ENCODE measurements at regions not wholly inside any gene's neighbourhood (a gene's known extent, or its start where the extent isn't known, plus 50 kb on each side); places are given as distances from the start of the nearest gene placed in this dataset.

DNA sequence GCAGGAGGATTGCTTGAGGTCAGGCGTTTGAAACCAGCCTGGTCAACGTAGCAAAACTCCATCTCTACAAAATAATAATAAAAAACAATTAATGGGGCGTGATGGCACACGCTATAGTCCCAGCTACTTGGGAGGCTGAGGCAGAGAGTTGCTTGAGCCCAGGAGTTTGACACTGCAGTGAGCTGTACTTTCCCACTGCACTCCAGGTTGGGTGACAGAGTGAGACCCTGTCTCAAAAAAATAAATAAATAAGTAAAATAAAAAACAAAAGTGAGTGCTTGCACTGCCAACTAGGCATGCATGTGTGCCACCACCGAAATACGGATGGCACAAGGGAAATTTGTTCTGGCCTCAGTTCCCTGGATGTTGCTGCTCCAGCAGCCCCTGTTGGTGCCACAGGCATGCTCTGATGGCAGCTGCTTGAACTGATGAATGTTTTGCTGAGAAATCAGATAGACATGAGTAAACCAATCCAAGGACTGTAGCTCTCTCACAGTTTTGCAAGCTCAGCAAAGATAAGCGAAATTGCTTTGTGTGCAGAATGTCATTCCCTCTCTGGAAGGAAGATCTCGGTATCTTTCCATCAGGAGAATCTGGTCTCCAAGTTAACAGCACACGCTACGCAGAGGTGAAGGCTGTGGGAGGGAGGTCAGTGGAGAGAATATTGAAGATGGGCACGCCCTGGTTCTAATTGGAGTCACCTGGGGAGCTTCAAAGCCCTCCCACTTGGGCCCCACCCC is 188.0 kb upstream of the SLC24A3 start:
- no peaks in the 10 kb centered on the region for H3K27me3 ChIP-seq (ENCODE audit: control insufficient read depth, extremely low read depth, insufficient read depth, low read length)
- no peak overlapping the region for H3K9ac ChIP-seq (ENCODE audit: control insufficient read depth, extremely low read depth, insufficient read depth, low read length)
- no peaks in the 10 kb centered on the region for H3K36me3 ChIP-seq (ENCODE audit: control insufficient read depth in 2 of 2, extremely low read depth in 1 of 2, insufficient read depth in 2 of 2, low read length in 2 of 2)
- H3K4me2 ChIP-seq (ENCODE audit: control insufficient read depth, extremely low read depth, insufficient read depth, low read depth, low read length): peak overlapping the region; percentile 27
- no peak overlapping the region for H2AFZ ChIP-seq (ENCODE audit: control insufficient read depth, low read length)
- no peak for TF ChIP-seq EZH2 (IDR thresholded peaks at IDR 0.05; ENCODE audit: low read length)
- TF ChIP-seq, protein P1, sequence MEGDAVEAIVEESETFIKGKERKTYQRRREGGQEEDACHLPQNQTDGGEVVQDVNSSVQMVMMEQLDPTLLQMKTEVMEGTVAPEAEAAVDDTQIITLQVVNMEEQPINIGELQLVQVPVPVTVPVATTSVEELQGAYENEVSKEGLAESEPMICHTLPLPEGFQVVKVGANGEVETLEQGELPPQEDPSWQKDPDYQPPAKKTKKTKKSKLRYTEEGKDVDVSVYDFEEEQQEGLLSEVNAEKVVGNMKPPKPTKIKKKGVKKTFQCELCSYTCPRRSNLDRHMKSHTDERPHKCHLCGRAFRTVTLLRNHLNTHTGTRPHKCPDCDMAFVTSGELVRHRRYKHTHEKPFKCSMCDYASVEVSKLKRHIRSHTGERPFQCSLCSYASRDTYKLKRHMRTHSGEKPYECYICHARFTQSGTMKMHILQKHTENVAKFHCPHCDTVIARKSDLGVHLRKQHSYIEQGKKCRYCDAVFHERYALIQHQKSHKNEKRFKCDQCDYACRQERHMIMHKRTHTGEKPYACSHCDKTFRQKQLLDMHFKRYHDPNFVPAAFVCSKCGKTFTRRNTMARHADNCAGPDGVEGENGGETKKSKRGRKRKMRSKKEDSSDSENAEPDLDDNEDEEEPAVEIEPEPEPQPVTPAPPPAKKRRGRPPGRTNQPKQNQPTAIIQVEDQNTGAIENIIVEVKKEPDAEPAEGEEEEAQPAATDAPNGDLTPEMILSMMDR (optimal IDR thresholded peaks at IDR 0.05 in 1 of 3, IDR thresholded peaks at IDR 0.05 in 1 of 3, conservative IDR thresholded peaks at IDR 0.05 in 1 of 3; ENCODE audit: extremely low read depth in 1 of 3, insufficient read depth in 2 of 3, low read length in 3 of 3): no peak
- H4K20me1 ChIP-seq (ENCODE audit: control insufficient read depth, extremely low read depth, insufficient read depth, low read length): no peaks in the 10 kb centered on the region
- no peak overlapping the region for H3K27ac ChIP-seq (ENCODE audit: control insufficient read depth, insufficient read depth, low read length)
- no peaks in the 10 kb centered on the region for H3K9me3 ChIP-seq (ENCODE audit: control insufficient read depth, low read depth, low read length)
- FAIRE-seq (no peak), DNase-seq (ENCODE audit: low read depth, low spot score) (no peak)
- no peaks in the 10 kb centered on the region for H3K9me1 ChIP-seq (ENCODE audit: control insufficient read depth, extremely low read depth, insufficient read depth, low read length)
- dilution Hi-C loops (cut with MboI; ENCODE audit: extremely low pct_ligation_motif_present, low sequenced_read_pairs): no loop called here
- no peaks in the 10 kb centered on the region for H3K79me2 ChIP-seq (ENCODE audit: control insufficient read depth, insufficient read depth, low read length)
- no peak overlapping the region for H3K4me3 ChIP-seq (ENCODE audit: control insufficient read depth in 2 of 3, extremely low read depth in 1 of 3, insufficient read depth in 2 of 3, low read depth in 1 of 3, low read length in 3 of 3)
- no peaks in the 10 kb centered on the region for H3K4me1 ChIP-seq (ENCODE audit: control insufficient read depth, extremely low read depth, insufficient read depth, low read length)

DNA sequence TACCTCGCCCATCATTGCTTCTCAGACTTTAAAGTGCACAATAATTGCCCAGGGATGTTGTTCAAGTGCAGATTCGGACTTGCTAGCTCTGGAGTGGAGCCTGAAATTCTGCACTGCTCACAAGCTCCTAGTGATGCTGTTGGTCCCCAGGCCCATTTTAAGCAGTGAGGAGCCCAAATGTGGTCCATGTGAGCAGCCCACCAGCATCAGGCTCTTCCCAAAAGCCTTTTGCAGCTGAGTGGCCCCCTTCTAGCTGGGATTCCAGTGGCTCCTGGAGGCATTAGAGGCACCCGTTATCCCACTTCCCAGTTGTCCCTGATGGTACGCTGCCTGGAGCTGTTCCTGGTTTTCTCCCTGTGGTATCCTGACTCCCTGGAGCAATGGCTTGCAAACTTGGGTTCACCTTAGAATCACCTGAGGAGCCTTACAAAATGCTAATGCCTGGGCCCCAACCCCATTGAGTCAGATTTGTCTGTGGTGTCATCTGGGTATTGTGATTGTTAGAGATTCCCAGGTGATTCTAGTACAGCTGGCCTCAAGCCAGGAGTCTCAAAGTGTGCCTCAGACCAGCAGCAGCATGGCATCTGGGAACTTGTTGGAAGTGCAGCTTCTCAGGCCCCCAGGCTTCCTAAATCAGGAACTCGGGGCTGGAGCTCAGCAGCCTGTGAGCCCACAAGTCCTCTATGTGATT is 186.9 kb upstream of the SLC24A3 start:
- H4K20me1 ChIP-seq (ENCODE audit: control insufficient read depth, extremely low read depth, insufficient read depth, low read length): no peaks in the 10 kb centered on the region
- H3K79me2 ChIP-seq (ENCODE audit: control insufficient read depth, insufficient read depth, low read length): no peaks in the 10 kb centered on the region
- no peak overlapping the region for H3K9ac ChIP-seq (ENCODE audit: control insufficient read depth, extremely low read depth, insufficient read depth, low read length)
- H3K4me2 ChIP-seq (ENCODE audit: control insufficient read depth, extremely low read depth, insufficient read depth, low read depth, low read length): no peak overlapping the region
- H3K36me3 ChIP-seq (ENCODE audit: control insufficient read depth in 2 of 2, extremely low read depth in 1 of 2, insufficient read depth in 2 of 2, low read length in 2 of 2): no peaks in the 10 kb centered on the region
- FAIRE-seq: no peak
- dilution Hi-C loops (cut with MboI; ENCODE audit: extremely low pct_ligation_motif_present, low sequenced_read_pairs): no loop called here
- no peaks in the 10 kb centered on the region for H3K9me3 ChIP-seq (ENCODE audit: control insufficient read depth, low read depth, low read length)
- no peaks in the 10 kb centered on the region for H3K9me1 ChIP-seq (ENCODE audit: control insufficient read depth, extremely low read depth, insufficient read depth, low read length)
- no peaks in the 10 kb centered on the region for H3K4me1 ChIP-seq (ENCODE audit: control insufficient read depth, extremely low read depth, insufficient read depth, low read length)
- TF ChIP-seq, protein P1 (optimal IDR thresholded peaks at IDR 0.05 in 1 of 3, IDR thresholded peaks at IDR 0.05 in 1 of 3, conservative IDR thresholded peaks at IDR 0.05 in 1 of 3; ENCODE audit: extremely low read depth in 1 of 3, insufficient read depth in 2 of 3, low read length in 3 of 3): no peak
- no peak for TF ChIP-seq EZH2 (IDR thresholded peaks at IDR 0.05; ENCODE audit: low read length)
- DNase-seq (ENCODE audit: low read depth, low spot score): no peak
- no peak overlapping the region for H3K27ac ChIP-seq (ENCODE audit: control insufficient read depth, insufficient read depth, low read length)
- H3K27me3 ChIP-seq (ENCODE audit: control insufficient read depth, extremely low read depth, insufficient read depth, low read length): no peaks in the 10 kb centered on the region
- no peak overlapping the region for H3K4me3 ChIP-seq (ENCODE audit: control insufficient read depth in 2 of 3, extremely low read depth in 1 of 3, insufficient read depth in 2 of 3, low read depth in 1 of 3, low read length in 3 of 3)
- H2AFZ ChIP-seq (ENCODE audit: control insufficient read depth, low read length): no peak overlapping the region
